Kidney glomerular epithelial cell (primary cell): ENCODE measurements at regions not wholly inside any gene's neighbourhood (a gene's known extent, or its start where the extent isn't known, plus 50 kb on each side); places are given as distances from the start of the nearest gene placed in this dataset.

Source experiments
- DNase-seq: peaks from one replicate; lab custom pipeline; 2025; lab: John Stamatoyannopoulos, UW

DNA sequence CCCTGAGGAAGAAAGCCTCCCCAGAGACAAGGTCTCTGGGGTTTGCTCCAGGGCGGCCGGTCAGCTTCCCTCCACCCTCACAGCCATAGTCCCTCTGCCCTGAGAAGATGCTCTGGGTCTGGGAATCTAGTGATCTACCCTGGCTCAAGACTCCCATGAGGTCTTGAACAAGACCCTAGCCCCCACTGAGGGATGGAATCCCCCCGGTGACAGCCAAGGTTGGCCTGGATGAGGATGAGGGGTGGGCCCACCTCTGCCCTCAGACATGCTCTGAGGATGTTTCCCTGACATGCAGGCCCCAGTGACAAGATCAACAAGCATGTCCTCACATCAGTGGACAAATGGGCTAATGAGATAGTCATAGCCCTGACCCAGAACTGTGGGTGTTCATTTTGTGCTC, 138.6 kb downstream of the C5orf15 start:
- no peak for DNase-seq

DNA sequence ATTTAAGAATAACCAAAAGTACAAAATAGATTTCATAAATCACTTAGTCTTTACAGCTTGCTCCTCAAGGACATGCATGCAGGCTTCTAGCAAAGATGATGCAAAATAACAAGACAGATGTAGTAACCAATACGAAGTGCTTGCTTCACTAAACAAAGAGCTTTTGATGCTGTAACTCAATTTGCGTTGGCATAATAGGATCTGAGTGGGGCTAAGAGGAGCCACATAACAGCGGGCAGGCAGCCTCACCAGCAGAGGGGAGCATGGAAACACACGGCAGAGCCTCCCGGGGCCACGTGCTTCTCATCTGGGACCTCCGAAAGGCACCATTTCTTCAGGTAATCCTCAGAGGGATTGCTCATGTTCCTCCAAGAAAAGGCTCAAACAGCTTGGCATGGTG, 139.7 kb downstream of the C5orf15 start:
- no peak for DNase-seq

DNA sequence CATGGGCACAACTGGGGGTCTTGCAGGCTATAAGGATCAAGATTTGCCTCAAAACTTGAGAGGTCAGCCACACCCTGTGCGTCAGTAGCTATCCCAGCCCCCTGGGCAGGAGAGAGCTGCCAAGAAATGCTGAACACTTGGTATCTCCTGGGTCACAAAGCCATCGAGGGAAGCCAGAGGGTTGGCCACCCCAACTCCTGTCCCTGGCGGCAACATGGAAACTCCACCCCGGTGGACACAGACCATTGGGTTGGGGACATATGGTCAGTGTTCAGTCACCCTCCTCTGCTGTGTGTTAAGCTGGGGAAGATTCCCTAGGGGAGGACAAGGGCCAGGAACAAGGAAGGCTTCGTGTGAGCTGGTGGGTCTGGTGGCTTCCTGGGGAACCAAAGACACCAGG, 140.6 kb downstream of the C5orf15 start:
- no peak for DNase-seq

DNA sequence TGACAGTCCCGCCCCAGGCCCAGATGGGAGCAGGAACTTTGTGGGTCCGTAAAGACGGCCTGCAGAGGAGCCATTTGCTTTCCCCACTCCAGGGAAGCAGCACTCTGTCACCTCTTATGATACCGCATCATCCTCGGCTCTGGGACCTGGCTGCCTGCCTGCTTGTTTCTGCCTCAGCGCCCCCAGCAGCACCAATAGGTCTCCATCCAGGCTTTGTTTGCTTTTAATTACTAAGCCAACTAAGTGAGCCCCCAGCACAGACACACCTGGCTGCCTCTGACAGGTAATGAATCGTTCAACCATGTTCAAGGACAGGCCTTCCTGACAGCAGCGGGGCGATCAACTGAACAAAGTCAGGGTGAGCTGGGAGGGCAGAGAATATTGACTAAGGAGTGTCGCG, 141.4 kb downstream of the C5orf15 start:
- peak; percentile 78 for DNase-seq

DNA sequence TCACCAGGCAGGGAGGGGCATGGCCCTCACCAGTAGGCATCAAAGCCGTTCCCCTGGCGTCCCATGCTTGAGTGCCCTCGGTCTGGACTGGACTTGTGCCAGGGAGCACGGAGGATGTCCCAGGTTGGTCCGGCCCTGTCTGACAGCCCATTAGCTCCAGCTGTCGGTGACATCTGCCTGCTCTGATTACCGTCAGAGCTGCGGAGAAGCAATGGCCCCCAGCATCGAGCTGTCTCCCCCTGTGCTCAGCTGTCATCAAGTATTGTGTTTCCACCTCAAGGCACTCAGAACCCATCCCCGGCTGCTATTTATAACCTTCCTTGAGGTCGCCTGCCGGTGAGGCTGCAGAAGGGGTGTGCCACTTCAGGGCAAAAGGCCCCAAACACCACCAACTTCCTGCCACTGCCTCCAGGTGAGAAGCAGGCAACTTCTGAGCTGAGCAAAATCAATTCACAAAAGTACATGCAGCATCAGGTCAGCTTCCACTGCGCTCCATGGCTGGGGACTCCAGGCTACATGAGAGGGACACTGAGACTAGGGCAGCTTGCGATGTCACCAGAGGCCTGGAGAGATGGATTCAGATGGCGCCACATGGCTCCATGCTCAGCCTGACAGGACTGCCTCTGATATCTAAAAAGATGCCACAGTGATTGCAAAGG, 142.7 kb downstream of the C5orf15 start:
- no peak for DNase-seq

DNA sequence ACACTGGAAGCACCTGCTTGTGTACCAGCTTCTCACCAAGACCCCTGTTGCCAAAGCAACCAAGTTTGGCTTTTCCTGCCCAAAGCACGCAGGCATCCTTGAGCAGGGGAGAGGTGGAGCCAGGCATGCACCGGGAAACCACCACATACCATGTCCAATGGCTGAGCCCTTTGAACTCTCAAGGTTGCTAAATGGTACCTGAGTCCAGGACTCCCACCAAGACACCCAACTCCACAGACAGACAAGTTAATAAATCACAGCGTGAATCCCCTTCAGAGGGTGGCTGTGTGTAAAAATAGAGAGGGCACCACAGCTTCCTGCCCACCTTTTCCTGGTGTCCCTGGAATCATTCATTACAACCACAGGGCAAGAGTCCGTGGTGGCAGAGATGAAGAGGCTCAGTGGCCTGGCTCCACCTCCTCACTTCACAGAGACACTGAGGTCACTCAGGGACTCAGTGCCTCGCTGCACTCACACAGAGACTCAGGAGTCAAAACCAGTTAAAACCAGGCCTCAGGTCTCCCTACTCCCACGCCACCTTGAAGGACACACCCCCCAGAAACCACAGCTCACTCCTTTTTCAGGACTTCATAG, 143.7 kb downstream of the C5orf15 start:
- peak; percentile 32 for DNase-seq

DNA sequence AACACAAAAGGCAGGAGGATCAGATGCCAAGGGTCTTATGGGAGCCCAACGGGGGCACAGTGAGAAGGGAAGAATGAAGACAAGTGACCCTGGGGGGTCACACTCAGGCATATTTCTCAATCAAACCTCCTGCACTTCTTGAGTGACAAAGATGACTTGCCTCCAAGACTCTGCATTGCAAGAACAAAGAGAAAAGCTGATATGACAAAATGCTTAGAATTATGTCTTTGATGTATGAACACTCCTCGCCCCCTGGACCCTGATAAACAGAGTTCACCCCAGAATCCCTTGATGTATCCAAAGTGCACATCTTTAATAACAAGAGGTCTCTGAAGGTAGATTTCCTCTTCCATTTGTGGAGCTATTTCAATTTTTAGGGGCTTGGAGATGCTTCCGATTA, 146.5 kb downstream of the C5orf15 start:
- no peak for DNase-seq

DNA sequence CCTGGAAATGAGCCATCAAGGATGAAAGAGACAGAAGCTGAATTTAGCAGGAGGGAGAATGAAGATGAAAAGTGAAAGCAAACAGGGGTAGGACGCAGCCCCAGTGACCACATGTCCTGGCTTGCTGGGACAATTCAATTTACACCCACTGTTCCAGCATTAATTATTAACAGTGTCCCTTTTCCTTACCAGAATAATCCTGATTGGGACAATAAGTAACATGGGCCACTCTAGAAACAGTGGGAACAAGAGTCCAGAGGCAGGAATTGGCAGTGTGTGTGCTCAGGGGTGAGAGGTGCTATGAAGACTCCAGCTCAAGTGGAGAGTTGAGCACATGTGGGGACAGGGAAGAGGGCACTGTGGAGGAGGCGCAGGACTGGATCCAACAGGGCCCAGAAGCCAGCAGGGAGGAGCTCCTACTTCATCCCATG, 147.1 kb downstream of the C5orf15 start:
- DNase-seq, result no peak

DNA sequence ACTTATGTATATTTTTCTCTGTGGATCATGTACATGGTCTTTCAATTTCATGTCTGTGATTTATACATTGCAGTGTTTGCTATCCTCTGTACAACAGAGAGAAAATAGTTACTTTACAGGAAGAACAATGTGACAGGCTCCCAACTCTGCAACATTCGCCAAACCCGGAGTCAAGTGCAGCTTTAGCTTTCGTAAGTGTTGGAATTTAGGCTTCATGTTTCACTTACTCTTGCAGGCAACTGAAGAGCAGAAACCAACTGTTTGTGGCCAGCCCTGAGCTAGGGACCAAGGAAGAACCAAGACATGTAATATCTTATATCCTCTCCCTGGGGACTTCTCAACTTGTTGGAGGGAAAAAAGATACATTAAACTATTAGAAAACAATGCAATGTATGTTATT, 147.9 kb downstream of the C5orf15 start:
- DNase-seq, result no peak

DNA sequence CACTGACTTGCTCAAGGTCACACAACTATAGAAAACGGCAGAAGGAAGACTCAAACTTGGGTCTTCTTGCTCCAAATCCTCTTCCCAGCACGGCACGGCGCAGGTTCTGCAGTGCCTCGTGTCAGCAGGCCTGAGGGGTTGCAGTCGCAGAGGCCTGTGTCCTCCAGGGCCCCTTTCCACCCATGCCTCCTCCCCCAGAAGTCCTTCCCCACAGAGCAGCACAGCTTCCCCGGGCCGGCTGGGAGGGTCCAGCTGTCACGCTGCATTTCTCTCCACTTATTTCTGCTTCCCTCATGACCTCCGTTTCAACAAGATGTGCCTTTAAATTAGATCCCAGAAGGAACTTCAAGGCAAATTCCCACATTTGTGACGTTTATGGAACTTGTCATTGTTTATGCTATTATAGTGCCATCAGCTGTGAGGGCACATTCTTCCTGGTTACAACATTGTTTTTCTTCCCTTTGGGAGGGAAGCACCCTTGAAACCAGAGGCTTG, 148.4 kb downstream of the C5orf15 start:
- DNase-seq, result no peak

DNA sequence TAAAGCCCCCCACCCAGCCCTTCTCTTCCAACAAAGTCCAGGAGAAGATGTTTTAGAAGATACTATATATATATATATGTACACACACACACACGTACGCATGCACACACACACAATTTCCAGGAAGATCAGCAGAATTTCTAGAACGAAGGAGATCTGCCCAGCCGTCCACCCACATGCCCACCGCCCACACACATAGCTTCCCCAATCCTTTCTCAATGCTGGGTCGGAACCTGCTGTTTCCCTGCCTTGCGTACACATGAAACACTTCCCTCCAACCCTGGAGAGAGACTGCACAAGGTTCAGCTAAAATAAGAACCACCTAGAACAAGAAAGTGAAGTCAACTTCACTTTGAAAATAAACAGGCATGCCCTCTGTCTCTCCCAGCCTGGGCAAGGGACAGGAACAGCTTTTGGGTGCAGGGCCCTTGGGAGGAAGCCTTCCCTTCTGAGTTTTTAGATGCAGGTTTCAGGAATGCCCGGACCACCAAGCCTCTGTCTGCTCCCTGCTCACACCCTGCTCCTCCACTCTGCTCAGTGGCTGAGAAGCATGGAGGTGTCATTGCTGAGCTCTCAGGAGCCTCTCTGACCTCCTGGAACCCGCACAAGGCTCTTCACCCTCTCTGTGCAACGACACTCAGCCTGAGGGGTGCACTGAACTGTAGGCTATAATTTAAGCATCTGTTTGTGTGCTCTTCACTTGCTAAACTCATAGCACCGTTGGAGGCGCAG, 149.4 kb downstream of the C5orf15 start:
- DNase-seq, result no peak

DNA sequence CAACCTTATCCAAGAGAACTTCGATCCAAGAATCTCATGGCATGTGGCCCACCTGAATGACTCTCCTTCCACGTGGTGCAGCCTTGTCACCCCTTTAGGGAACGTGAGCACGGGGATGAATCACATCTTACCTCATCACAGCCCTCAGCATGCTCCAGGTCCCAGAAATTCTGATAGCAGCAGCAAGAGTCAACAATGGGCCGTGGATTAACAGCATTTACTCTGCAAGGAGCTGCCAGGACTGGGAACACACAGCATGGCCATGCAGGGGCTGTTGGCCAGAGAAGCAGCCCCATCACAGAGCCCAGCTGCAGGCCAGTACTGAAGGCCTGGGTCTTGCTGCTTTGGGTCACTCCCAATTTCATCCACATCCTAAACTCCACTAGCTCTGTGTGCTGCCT, 150.4 kb downstream of the C5orf15 start:
- DNase-seq, result no peak

DNA sequence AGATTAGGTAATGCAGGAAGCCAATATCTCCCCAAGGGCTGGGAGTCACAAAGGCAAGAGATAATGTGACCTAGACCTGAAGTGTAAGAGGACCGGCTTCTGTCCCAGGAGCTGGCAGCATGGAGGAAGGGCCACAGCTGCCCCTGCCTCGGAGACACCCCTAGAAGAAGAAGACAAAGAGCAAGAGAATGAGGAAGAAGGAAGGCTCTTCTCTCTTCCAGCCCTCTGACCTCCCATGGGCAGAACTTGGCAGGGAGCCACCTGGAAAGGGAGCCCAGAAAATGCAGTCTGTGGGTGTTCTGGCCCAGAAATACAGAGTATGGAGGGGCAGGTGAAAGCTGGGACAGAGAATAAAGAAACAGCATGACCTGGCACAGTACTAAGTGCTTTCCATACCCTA, 151.0 kb downstream of the C5orf15 start:
- DNase-seq, result no peak

DNA sequence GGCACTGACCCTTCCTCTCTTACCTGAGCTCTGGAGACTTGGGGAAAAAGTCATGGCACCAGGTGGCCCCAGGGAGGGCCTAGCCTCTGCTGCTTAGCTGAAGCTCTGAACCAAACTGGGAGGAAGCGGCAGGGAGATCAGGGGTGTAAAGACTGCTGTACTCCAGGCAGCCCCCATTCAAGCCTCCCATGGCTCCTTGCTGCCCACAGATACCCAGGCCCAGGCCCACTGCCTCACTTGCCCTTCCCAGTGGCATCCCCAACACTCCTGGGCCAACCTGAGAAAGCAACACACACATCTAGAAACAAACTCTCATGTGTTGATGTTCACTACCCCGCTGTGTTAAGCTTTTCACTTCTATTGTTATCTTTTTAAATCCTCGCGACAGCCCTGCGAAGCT, 151.6 kb downstream of the C5orf15 start:
- no peak for DNase-seq

DNA sequence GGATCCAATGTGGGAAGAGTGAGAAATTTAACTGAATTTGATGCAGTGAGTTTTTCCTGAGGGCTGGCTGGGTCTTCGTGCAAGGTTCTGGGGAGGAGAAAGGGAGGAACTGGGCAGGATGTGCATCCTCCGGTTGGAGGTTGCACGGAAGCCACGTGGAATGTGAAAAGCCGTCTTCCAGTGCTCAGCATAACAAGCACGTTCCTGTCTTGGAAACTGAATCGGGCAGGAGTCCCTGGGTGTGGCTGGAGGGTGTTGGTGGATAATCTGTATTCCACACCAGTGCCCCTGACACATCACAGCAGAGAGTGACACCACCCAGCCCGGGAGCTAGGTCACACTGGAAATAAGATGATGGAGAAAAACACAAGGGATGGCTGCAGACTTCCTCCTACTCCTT, 154.3 kb downstream of the C5orf15 start:
- DNase-seq, result no peak

DNA sequence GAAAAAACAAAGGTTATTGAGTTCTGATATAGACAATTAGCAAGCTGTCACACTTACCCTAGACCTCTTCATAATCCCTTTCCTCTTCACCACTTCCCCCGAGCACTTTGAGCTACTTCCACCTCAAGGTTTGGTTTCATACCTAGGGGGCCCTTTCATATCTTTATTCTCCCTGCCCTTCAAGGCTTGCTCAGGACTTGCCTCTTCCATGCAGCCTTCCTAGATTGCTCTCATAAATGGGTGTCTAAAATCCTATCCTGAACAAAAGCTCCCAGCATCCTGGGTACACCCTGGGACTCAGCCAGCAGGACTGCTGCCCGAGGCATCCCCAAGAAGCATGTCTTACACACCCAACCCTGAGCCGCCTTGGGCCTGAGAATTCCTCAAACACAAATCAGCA, 157.3 kb downstream of the C5orf15 start:
- no peak for DNase-seq

DNA sequence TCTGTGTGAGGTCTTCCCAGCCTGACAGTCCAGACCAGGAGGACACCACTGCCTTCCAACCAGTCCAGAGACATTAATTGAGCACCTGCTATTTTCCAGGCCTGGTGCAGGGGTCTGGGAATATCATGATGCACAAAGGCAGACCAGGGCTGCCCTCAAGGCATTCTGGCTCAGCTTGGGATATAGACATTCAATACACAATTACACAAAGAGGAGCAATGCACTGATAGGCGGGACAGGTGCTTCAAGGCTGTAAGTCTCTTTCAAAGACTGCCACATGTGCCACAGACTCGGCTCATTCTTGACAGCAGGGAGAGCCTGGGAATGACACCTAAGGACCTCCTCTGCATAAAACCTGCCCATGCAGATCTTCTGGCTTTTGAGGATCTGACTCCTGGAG, 158.6 kb downstream of the C5orf15 start:
- no peak for DNase-seq

DNA sequence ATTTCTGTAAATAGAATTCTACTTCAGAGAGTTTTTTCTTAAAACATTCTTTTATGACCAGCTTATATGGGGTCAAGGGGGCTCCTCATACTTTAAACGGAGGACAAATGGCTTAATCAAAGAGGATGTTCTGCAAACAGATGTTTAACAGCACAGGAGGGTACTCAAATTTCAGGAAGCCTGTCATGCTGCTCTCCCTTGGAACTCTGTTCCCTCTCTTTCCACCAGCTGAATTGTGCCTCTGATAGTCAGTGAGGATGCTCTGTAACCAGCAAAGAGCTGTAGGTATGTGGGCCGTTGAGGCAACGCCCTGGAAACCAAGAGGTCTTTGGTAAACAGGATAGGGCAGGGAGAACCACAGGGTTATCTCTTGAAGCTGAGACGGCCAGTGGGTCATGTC, 161.1 kb downstream of the C5orf15 start:
- no peak for DNase-seq

DNA sequence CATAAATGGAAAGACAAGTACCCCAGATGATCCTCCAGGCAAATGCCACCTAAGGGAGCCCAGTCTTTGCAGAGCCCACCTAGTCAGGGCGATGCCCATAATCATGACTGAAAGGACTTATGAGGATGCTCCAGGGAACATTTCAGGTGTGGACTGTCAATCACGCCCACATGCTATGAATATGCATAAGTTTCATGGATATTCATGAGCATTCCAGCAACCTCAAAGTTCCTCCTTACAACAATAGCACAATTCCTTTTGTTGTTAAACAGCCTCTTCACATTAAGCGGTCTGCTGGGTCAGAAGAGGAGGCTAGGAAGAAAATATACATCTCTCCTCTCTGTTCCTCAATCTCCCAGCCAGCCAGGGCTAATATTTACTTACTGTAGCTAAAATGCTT, 161.6 kb downstream of the C5orf15 start:
- no peak for DNase-seq

DNA sequence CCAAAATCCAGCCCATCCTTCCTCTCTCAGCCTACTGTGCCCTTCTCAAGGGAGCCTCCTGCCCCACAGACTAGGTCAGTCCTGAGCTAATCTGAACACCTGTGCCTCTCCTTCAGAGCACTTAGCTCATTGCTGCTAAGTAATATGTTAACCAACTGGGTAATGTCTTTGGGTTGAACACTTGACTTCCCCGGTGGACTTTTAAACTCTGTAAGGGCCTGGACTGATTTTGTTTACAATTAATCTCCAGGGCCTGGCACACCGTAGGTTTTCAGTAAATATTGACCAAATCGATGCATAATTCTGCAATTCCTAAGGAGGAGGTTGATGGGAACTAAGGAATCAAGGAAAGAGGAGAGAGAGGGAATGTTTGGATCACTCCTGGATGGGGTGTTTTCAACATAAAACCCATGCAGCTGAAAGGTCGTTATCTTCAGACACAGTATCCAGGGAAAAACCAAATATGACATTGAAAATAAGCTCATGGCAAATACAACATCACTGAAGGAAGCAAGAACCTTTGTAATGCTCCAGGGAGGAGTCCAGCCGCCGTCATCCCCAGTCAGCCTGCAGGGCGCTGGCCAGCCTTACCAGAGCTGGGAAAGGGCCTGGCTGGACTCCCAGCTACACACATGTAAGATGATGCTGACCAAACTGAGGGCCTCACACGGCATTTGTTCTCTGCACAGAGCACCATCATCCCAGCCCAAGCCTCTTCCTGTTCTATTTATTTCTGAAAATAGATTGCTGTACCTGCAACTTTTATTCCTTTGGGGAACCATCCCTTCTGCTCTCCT, 166.3 kb downstream of the C5orf15 start:
- DNase-seq, result no peak

DNA sequence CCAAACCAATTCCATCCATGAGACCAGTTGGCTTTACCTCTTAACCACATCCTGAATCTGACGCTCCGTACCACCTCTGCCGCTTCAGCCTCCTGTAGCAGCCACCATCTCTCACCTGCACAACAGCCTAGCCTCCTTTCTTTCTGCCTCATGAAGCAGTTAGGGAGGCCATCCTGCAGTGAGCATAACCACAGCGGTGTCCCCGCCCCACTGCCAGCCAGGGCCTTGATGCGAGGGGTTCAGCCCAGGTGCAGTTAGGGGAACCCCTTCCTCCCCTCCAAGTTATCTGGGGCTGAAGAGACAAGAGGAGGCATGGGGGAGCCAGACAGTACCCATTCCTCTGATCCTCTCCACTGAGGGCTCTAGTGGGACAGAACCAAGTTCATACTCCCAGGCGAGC, 167.0 kb downstream of the C5orf15 start:
- DNase-seq, result no peak

DNA sequence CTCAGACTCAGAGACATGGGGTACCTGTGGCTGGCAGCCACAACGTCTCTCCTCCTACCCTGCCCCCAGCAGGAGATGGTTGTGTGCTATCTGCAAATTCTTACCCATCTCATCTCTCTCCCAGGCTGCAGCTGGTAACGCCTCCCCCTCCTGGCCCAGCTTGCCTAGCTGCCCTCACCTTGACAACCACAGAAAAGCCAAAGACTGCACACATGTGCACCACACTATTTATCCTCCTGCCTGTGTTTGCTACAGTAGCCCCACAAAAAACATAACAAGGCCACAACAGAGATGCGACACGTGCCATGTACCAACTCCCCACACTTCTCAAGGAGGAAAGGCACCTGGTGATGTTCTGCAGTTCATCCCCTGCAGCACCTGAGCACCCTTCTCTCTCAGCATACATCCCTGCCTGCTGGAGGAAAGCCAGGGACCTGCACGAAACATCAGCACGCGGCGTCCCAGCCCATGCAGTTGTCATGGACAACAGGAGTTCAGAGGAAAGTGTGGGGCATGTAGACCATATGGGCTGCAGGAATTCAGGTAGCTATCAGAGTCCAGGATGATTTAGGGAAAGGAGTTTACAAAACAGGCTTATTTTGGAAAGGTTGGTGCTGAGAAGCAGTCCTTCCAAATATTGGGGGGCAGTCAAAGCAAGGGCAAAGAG, 168.7 kb downstream of the C5orf15 start:
- DNase-seq, result no peak
